ENCODE measurements at regions not wholly inside any gene's neighbourhood (a gene's known extent, or its start where the extent isn't known, plus 50 kb on each side); places are given as distances from the start of the nearest gene placed in this dataset.

DNA sequence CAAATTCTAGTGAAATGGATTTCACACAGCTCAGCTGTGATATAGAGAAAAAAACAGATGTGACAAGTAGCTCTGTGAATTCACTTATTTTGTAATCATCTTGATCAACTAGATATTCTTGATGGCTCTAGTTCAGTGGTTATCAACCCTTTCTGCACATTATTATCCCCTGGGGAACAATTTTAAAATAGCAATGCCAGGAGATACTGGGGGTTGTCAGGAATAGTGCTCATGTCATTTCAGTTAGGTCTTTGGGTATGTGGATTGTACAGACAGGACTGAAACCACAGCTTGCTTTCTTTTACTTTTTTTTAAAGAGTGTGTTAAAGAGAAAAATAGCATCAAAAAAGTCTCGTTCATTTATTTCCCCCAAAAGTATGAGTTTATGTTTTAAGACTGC, 269.0 kb upstream of the PDGFD start:
- TF ChIP-seq, protein P1, sequence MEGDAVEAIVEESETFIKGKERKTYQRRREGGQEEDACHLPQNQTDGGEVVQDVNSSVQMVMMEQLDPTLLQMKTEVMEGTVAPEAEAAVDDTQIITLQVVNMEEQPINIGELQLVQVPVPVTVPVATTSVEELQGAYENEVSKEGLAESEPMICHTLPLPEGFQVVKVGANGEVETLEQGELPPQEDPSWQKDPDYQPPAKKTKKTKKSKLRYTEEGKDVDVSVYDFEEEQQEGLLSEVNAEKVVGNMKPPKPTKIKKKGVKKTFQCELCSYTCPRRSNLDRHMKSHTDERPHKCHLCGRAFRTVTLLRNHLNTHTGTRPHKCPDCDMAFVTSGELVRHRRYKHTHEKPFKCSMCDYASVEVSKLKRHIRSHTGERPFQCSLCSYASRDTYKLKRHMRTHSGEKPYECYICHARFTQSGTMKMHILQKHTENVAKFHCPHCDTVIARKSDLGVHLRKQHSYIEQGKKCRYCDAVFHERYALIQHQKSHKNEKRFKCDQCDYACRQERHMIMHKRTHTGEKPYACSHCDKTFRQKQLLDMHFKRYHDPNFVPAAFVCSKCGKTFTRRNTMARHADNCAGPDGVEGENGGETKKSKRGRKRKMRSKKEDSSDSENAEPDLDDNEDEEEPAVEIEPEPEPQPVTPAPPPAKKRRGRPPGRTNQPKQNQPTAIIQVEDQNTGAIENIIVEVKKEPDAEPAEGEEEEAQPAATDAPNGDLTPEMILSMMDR (conservative IDR thresholded peaks at IDR 0.05 in 1 of 2, IDR thresholded peaks at IDR 0.05 in 1 of 2; ENCODE audit: extremely low read depth in 1 of 2, insufficient read depth in 1 of 2, low read depth in 1 of 2, low read length in 2 of 2) = no peak
- no peak for TF ChIP-seq EZH2 (IDR thresholded peaks at IDR 0.05; ENCODE audit: borderline replicate concordance, low read length)
